Neuronal stem cell (in vitro differentiated cells): ENCODE measurements at regions not wholly inside any gene's neighbourhood (a gene's known extent, or its start where the extent isn't known, plus 50 kb on each side); places are given as distances from the start of the nearest gene placed in this dataset.

Experiments
- DNase-seq: peaks from one replicate; pipeline ENCODE4 v3.0.0-alpha.2; 2013; ENCODE audit warnings: low spot score
- H2AFZ ChIP-seq: one replicate; pipeline ENCODE4 v1.6.1; 2013; ENCODE audit warnings: mild to moderate bottlenecking, low read length, inconsistent platforms
- H2AK5ac ChIP-seq: 2 replicates; pipeline ENCODE4 v1.6.1; 2013; ENCODE audit warnings: low read depth, mild to moderate bottlenecking, inconsistent platforms, low read length, moderate library complexity, mixed read lengths
- H2BK120ac ChIP-seq: 2 replicates; pipeline ENCODE4 v1.6.1; 2013; ENCODE audit warnings: low read depth, mild to moderate bottlenecking, inconsistent platforms, low read length, moderate library complexity, mixed read lengths
- H2BK12ac ChIP-seq: one replicate; pipeline ENCODE4 v1.6.1; 2013; ENCODE audit warnings: low read length, inconsistent platforms
- H2BK15ac ChIP-seq: 2 replicates; pipeline ENCODE4 v1.6.1; 2013; ENCODE audit warnings: mild to moderate bottlenecking, low read length, inconsistent platforms, mixed read lengths
- H2BK5ac ChIP-seq: one replicate; pipeline ENCODE4 v1.6.1; 2013; ENCODE audit warnings: inconsistent platforms, mild to moderate bottlenecking, low read length, moderate library complexity
- H3K14ac ChIP-seq: one replicate; pipeline ENCODE4 v1.6.1; 2013; ENCODE audit warnings: low read length, inconsistent platforms
- H3K18ac ChIP-seq: 2 replicates; pipeline ENCODE4 v1.6.1; 2013; ENCODE audit warnings: low read length, inconsistent platforms
- H3K23ac ChIP-seq: 2 replicates; pipeline ENCODE4 v1.6.1; 2013; ENCODE audit warnings: low read depth, mild to moderate bottlenecking, mixed read lengths, low read length, inconsistent platforms; ENCODE audit not compliant: poor library complexity
- H3K27ac ChIP-seq: replicated peaks from 3 replicates; pipeline ENCODE4 v1.5.1; 2013; ENCODE audit warnings: low read length, inconsistent platforms
- H3K27me3 ChIP-seq, 3 experiments: 2 replicates each; pipeline ENCODE4 v1.6.1; 2013; ENCODE audit warnings: low read length in 3 of 3, mild to moderate bottlenecking in 2 of 3, inconsistent platforms in 1 of 3, low read depth in 1 of 3, mixed read lengths in 1 of 3, moderate library complexity in 1 of 3; ENCODE audit not compliant: control insufficient read depth in 3 of 3, insufficient read depth in 3 of 3
- H3K36me3 ChIP-seq, 2 donors: replicated peaks in 1 of 2; 2 replicates each; pipeline ENCODE4 v1.6.1; 2013; ENCODE audit warnings: low read length in 2 of 2; ENCODE audit not compliant: control insufficient read depth in 2 of 2, insufficient read depth in 2 of 2
- H3K4ac ChIP-seq: 2 replicates; pipeline ENCODE4 v1.6.1; 2013; ENCODE audit warnings: inconsistent platforms, mild to moderate bottlenecking, low read length, moderate library complexity
- H3K4me1 ChIP-seq, 2 donors: 1 replicate in 1 of 2; 2 replicates in 1 of 2; pipeline ENCODE4 v1.6.1; 2013; ENCODE audit warnings: low read length in 2 of 2, low read depth in 1 of 2; ENCODE audit not compliant: control insufficient read depth in 2 of 2, insufficient read depth in 1 of 2
- H3K4me2 ChIP-seq: one replicate; pipeline ENCODE4 v1.6.1; 2013; ENCODE audit warnings: mild to moderate bottlenecking, low read length, inconsistent platforms; ENCODE audit not compliant: insufficient read depth, poor library complexity, severe bottlenecking
- H3K4me3 ChIP-seq, 2 donors: 2 replicates each; pipeline ENCODE4 v1.5.1; 2013; ENCODE audit warnings: low read length in 2 of 2, mild to moderate bottlenecking in 2 of 2, inconsistent platforms in 1 of 2, moderate library complexity in 1 of 2
- H3K79me1 ChIP-seq: one replicate; pipeline ENCODE4 v1.6.1; 2013; ENCODE audit warnings: low read depth, mild to moderate bottlenecking, inconsistent platforms, low read length, moderate library complexity
- H3K9ac ChIP-seq: one replicate; pipeline ENCODE4 v1.6.1; 2013; ENCODE audit warnings: mild to moderate bottlenecking, low read depth, low read length, inconsistent platforms; ENCODE audit not compliant: poor library complexity
- H3K9me3 ChIP-seq, 2 donors: replicated peaks in 1 of 2; 2 replicates each; pipeline versions ENCODE3 to v1.6.1; 2013; ENCODE audit warnings: low read length in 2 of 2, mild to moderate bottlenecking in 2 of 2, inconsistent platforms in 1 of 2, low read depth in 1 of 2, mixed read lengths in 1 of 2, moderate library complexity in 1 of 2; ENCODE audit not compliant: control insufficient read depth in 2 of 2, insufficient read depth in 1 of 2
- H4K8ac ChIP-seq: one replicate; pipeline ENCODE4 v1.6.1; 2013; ENCODE audit warnings: low read depth, mild to moderate bottlenecking, inconsistent platforms, low read length, moderate library complexity
- H4K91ac ChIP-seq: one replicate; pipeline ENCODE4 v1.6.1; 2013; ENCODE audit warnings: low read length, low read depth, mild to moderate bottlenecking, inconsistent platforms; ENCODE audit not compliant: poor library complexity
- WGBS, 2 donors: extraction: QIAGEN DNeasy Blood & Tissue Kit; methylation state at CpG; one replicate each; pipeline ENCODE4 v1.1.7; 2013; ENCODE audit warnings: missing lambda C conversion rate in 2 of 2, mixed read lengths in 1 of 2; ENCODE audit not compliant: insufficient read length in 2 of 2, insufficient replicate concordance in 1 of 2; ENCODE audit errors: extremely low coverage in 2 of 2; 5-methylcytosine and 5-hydroxymethylcytosine counted together

GRCh38 chr19:31083105-31083504, 266.1 kb downstream of the TSHZ3 start:
- Histone ChIP-seq H2AK5ac (no peak overlapping the region), H3K9me3 (no peaks in the 10 kb centered on the region), H3K27me3 (no peaks in the 10 kb centered on the region), H2BK15ac (no peak overlapping the region), H3K36me3 (no peaks in the 10 kb centered on the region), H3K9ac (no peak overlapping the region), H3K4me3 (no peak overlapping the region), H2BK5ac (no peak overlapping the region), H3K4me1 (no peaks in the 10 kb centered on the region), H3K4me2 (no peak overlapping the region), H3K23ac (no peak overlapping the region), H3K4ac (no peak overlapping the region), H4K8ac (no peak overlapping the region), H3K18ac (no peak overlapping the region), H4K91ac (no peak overlapping the region), H2BK120ac (no peak overlapping the region), H2AFZ (no peak overlapping the region), H3K14ac (no peak overlapping the region), H2BK12ac (no peak overlapping the region), H3K27ac (no peak overlapping the region), H3K79me1 (no peaks in the 10 kb centered on the region)
- no CpG with 5 or more reads among the region's 3 CpGs for WGBS, 2 donors
- no peak for DNase-seq

GRCh38 chr19:31075146-31075655, 274.0 kb downstream of the TSHZ3 start:
- no peaks in the 10 kb centered on the region for H3K79me1 ChIP-seq
- H3K18ac ChIP-seq, result no peak overlapping the region
- no peak overlapping the region for H4K8ac ChIP-seq
- H2BK12ac ChIP-seq, result no peak overlapping the region
- H3K27me3 ChIP-seq, result no peaks in the 10 kb centered on the region
- H3K36me3 ChIP-seq, result no peaks in the 10 kb centered on the region
- H2AFZ ChIP-seq, result no peak overlapping the region
- DNase-seq, result no peak
- H3K27ac ChIP-seq, result no peak overlapping the region
- no peak overlapping the region for H2BK5ac ChIP-seq
- H3K14ac ChIP-seq, result no peak overlapping the region
- no peak overlapping the region for H2BK15ac ChIP-seq
- no CpG with 5 or more reads among the region's 6 CpGs for WGBS, 2 donors
- peaks cover 0 to 4% of the 10 kb centered on the region in 2 donors for H3K4me1 ChIP-seq
- no peak overlapping the region for H3K4me2 ChIP-seq
- H3K4ac ChIP-seq, result no peak overlapping the region
- no peak overlapping the region for H4K91ac ChIP-seq
- H3K9ac ChIP-seq, result no peak overlapping the region
- no peak overlapping the region for H2AK5ac ChIP-seq
- no peak overlapping the region for H3K4me3 ChIP-seq
- no peak overlapping the region for H2BK120ac ChIP-seq
- H3K9me3 ChIP-seq, result no peaks in the 10 kb centered on the region
- no peak overlapping the region for H3K23ac ChIP-seq

GRCh38 chr19:31074199-31075125, 274.8 kb downstream of the TSHZ3 start:
- Histone ChIP-seq H2BK15ac (no peak overlapping the region), H3K4me1 (peaks cover 0 to 4% of the 10 kb centered on the region in 2 donors), H3K4ac (no peak overlapping the region), H4K8ac (no peak overlapping the region), H2BK5ac (no peak overlapping the region), H3K4me3 (no peak overlapping the region), H3K27me3 (no peaks in the 10 kb centered on the region), H2BK120ac (no peak overlapping the region), H3K9ac (no peak overlapping the region), H3K79me1 (no peaks in the 10 kb centered on the region), H3K14ac (no peak overlapping the region), H3K23ac (no peak overlapping the region), H3K18ac (no peak overlapping the region), H3K4me2 (no peak overlapping the region), H3K9me3 (no peaks in the 10 kb centered on the region), H3K27ac (no peak overlapping the region), H4K91ac (no peak overlapping the region), H2AFZ (peak overlapping the region; percentile 66), H2AK5ac (no peak overlapping the region), H2BK12ac (no peak overlapping the region), H3K36me3 (no peaks in the 10 kb centered on the region)
- no peak for DNase-seq
- no CpG with 5 or more reads among the region's 13 CpGs for WGBS, 2 donors

- no peak overlapping the region for H3K4me3 ChIP-seq
- no peak for DNase-seq
Observed at GRCh38 chr19:31073485-31074198, 275.6 kb downstream of the TSHZ3 start.

More at GRCh38 chr19:31073485-31074198, 275.6 kb downstream of the TSHZ3 start:
- no peak overlapping the region for H3K14ac ChIP-seq
- H3K4me1 ChIP-seq, result peaks cover 0 to 4% of the 10 kb centered on the region in 2 donors
- H3K18ac ChIP-seq, result no peak overlapping the region
- H3K36me3 ChIP-seq, result no peaks in the 10 kb centered on the region
- H2BK12ac ChIP-seq, result no peak overlapping the region
- no peak overlapping the region for H3K23ac ChIP-seq
- H3K27ac ChIP-seq, result no peak overlapping the region
- no peak overlapping the region for H2AK5ac ChIP-seq
- no peak overlapping the region for H4K8ac ChIP-seq
- no peak overlapping the region for H2BK15ac ChIP-seq
- H2BK5ac ChIP-seq, result no peak overlapping the region
- no peak overlapping the region for H4K91ac ChIP-seq
- H3K4ac ChIP-seq, result no peak overlapping the region
- H2BK120ac ChIP-seq, result no peak overlapping the region
- no peak overlapping the region for H3K4me2 ChIP-seq
- 100% methylated on average over 1 of the region's 9 CpGs for WGBS, 2 donors
- no peak overlapping the region for H3K9ac ChIP-seq
- no peaks in the 10 kb centered on the region for H3K27me3 ChIP-seq
- no peaks in the 10 kb centered on the region for H3K9me3 ChIP-seq
- no peaks in the 10 kb centered on the region for H3K79me1 ChIP-seq
- peak overlapping the region; percentile 66 for H2AFZ ChIP-seq
